Cardiac fibroblast (primary cell): ENCODE measurements at regions not wholly inside any gene's neighbourhood (a gene's known extent, or its start where the extent isn't known, plus 50 kb on each side); places are given as distances from the start of the nearest gene placed in this dataset.

Source experiments
- DNase-seq, 2 donors: peaks; one replicate each; pipeline versions ENCODE4 v3.0.0 to v3.0.0-alpha.2; 2010; ENCODE audit warnings: low read depth in 2 of 2
- H3K4me3 ChIP-seq, 2 donors: replicated peaks in 1 of 2; 1 replicate in 1 of 2; 2 replicates in 1 of 2; pipeline ENCODE4 v1.5.1; 2011; ENCODE audit warnings: low read depth in 2 of 2, low read length in 2 of 2, mild to moderate bottlenecking in 2 of 2, moderate library complexity in 1 of 2
- CTCF ChIP-seq: IDR thresholded peaks from one replicate; pipeline ENCODE4 v1.5.1; 2011; ENCODE audit warnings: low read depth, mild to moderate bottlenecking, low read length, inconsistent platforms

GRCh38 chr1:30322859-30323257, 400.5 kb downstream of the MATN1 start:
- no peak for DNase-seq
- no peak overlapping the region for H3K4me3 ChIP-seq
- TF ChIP-seq CTCF, result no peak

- no peak for TF ChIP-seq CTCF
- no peak for DNase-seq
- H3K4me3 ChIP-seq, result no peak overlapping the region
Measured at GRCh38 chr1:30321996-30322858, 401.2 kb downstream of the MATN1 start.

GRCh38 chr1:30321246-30321910, 402.0 kb downstream of the MATN1 start:
- no peak for TF ChIP-seq CTCF
- no peak for DNase-seq
- no peak overlapping the region for H3K4me3 ChIP-seq

GRCh38 chr1:30320581-30320890, 402.8 kb downstream of the MATN1 start:
- H3K4me3 ChIP-seq, result no peak overlapping the region
- no peak for DNase-seq
- TF ChIP-seq CTCF, result no peak

GRCh38 chr1:30319765-30320580, 403.4 kb downstream of the MATN1 start:
- no peak overlapping the region for H3K4me3 ChIP-seq
- no peak for TF ChIP-seq CTCF
- DNase-seq, result no peak

- no peak for TF ChIP-seq CTCF
- H3K4me3 ChIP-seq, result no peak overlapping the region
- DNase-seq, result no peak
Measured at GRCh38 chr1:30318864-30319718, 404.3 kb downstream of the MATN1 start.
